ENCODE measurements at regions not wholly inside any gene's neighbourhood (a gene's known extent, or its start where the extent isn't known, plus 50 kb on each side); places are given as distances from the start of the nearest gene placed in this dataset.
"Not testable (repeated sequence)": the region's sequence is repeated elsewhere in the genome, so short reads cannot be mapped to it uniquely, and the experiment has no call there.

- peaks cover 17% of the 10 kb centered on the region for H3K36me3 Mint-ChIP-seq (ENCODE audit: low read depth)
- H3K4me3 Mint-ChIP-seq; H3K4me1 Mint-ChIP-seq (ENCODE audit: low read depth); H3K9me3 Mint-ChIP-seq; H3K27me3 Mint-ChIP-seq; H3K27ac Mint-ChIP-seq; intact Hi-C loops (cut with micrococcal nuclease): not testable (repeated sequence)
These were observed 51.1 kb downstream of the NBPF8 start for GRCh38 chr1:120465900-120466299.

- H3K4me3 Mint-ChIP-seq; H3K27me3 Mint-ChIP-seq; H3K27ac Mint-ChIP-seq; intact Hi-C loops (cut with micrococcal nuclease); H3K4me1 Mint-ChIP-seq (ENCODE audit: low read depth): not testable (repeated sequence)
- Mint-ChIP-seq H3K36me3 (ENCODE audit: low read depth) (peaks cover 39% of the 10 kb centered on the region), H3K9me3 (peaks cover 18% of the 10 kb centered on the region)
These were observed 62.8 kb downstream of the NBPF8 start for GRCh38 chr1:120477663-120478062.

- H3K36me3 Mint-ChIP-seq (ENCODE audit: low read depth) = peaks cover 43% of the 10 kb centered on the region
- H3K27ac Mint-ChIP-seq; H3K27me3 Mint-ChIP-seq; H3K4me1 Mint-ChIP-seq (ENCODE audit: low read depth); intact Hi-C loops (cut with micrococcal nuclease); H3K4me3 Mint-ChIP-seq: not testable (repeated sequence)
- H3K9me3 Mint-ChIP-seq = peaks cover 18% of the 10 kb centered on the region
These were observed 63.6 kb downstream of the NBPF8 start for GRCh38 chr1:120478400-120478799.

GRCh38 chr1:120487542-120487941 is 72.7 kb downstream of the NBPF8 start:
- H3K27me3 Mint-ChIP-seq; H3K27ac Mint-ChIP-seq; H3K4me1 Mint-ChIP-seq (ENCODE audit: low read depth); H3K4me3 Mint-ChIP-seq; intact Hi-C loops (cut with micrococcal nuclease); H3K9me3 Mint-ChIP-seq: not testable (repeated sequence)
- peaks cover 37% of the 10 kb centered on the region for H3K36me3 Mint-ChIP-seq (ENCODE audit: low read depth)

GRCh38 chr1:120489217-120489616 is 74.4 kb downstream of the NBPF8 start:
- H3K27ac Mint-ChIP-seq; H3K4me1 Mint-ChIP-seq (ENCODE audit: low read depth); H3K9me3 Mint-ChIP-seq; intact Hi-C loops (cut with micrococcal nuclease); H3K27me3 Mint-ChIP-seq; H3K4me3 Mint-ChIP-seq: not testable (repeated sequence)
- peaks cover 37% of the 10 kb centered on the region for H3K36me3 Mint-ChIP-seq (ENCODE audit: low read depth)

- H3K36me3 Mint-ChIP-seq (ENCODE audit: low read depth) = peaks cover 26% of the 10 kb centered on the region
- H3K9me3 Mint-ChIP-seq; H3K27ac Mint-ChIP-seq; H3K4me3 Mint-ChIP-seq; H3K4me1 Mint-ChIP-seq (ENCODE audit: low read depth); H3K27me3 Mint-ChIP-seq; intact Hi-C loops (cut with micrococcal nuclease): not testable (repeated sequence)
These were observed 82.3 kb downstream of the NBPF8 start for GRCh38 chr1:120497145-120497544.

- H3K27me3 Mint-ChIP-seq; H3K9me3 Mint-ChIP-seq; H3K4me1 Mint-ChIP-seq (ENCODE audit: low read depth); H3K27ac Mint-ChIP-seq; intact Hi-C loops (cut with micrococcal nuclease); H3K36me3 Mint-ChIP-seq (ENCODE audit: low read depth); H3K4me3 Mint-ChIP-seq: not testable (repeated sequence)
These were observed 88.4 kb downstream of the NBPF8 start for GRCh38 chr1:120503284-120503683.

GRCh38 chr1:120506352-120506751 is 91.5 kb downstream of the NBPF8 start:
- intact Hi-C loops (cut with micrococcal nuclease); H3K27me3 Mint-ChIP-seq; H3K4me3 Mint-ChIP-seq; H3K27ac Mint-ChIP-seq; H3K9me3 Mint-ChIP-seq; H3K4me1 Mint-ChIP-seq (ENCODE audit: low read depth): not testable (repeated sequence)
- peaks cover 12% of the 10 kb centered on the region for H3K36me3 Mint-ChIP-seq (ENCODE audit: low read depth)

GRCh38 chr1:120508351-120508750 is 93.5 kb downstream of the NBPF8 start:
- H3K27ac Mint-ChIP-seq = not testable (repeated sequence)

GRCh38 chr1:120509258-120509657 is 94.4 kb downstream of the NBPF8 start:
- H3K36me3 Mint-ChIP-seq (ENCODE audit: low read depth) = peaks cover 20% of the 10 kb centered on the region
- H3K4me3 Mint-ChIP-seq; intact Hi-C loops (cut with micrococcal nuclease); H3K9me3 Mint-ChIP-seq; H3K27me3 Mint-ChIP-seq; H3K4me1 Mint-ChIP-seq (ENCODE audit: low read depth); H3K27ac Mint-ChIP-seq: not testable (repeated sequence)

More at GRCh38 chr1:120508351-120508750, 93.5 kb downstream of the NBPF8 start:
- H3K36me3 Mint-ChIP-seq (ENCODE audit: low read depth) = peaks cover 20% of the 10 kb centered on the region
- H3K4me1 Mint-ChIP-seq (ENCODE audit: low read depth); H3K4me3 Mint-ChIP-seq; H3K9me3 Mint-ChIP-seq; H3K27me3 Mint-ChIP-seq; intact Hi-C loops (cut with micrococcal nuclease): not testable (repeated sequence)

GRCh38 chr1:120513099-120513498 is 98.3 kb downstream of the NBPF8 start:
- H3K27ac Mint-ChIP-seq; H3K9me3 Mint-ChIP-seq; H3K4me3 Mint-ChIP-seq; H3K27me3 Mint-ChIP-seq; H3K4me1 Mint-ChIP-seq (ENCODE audit: low read depth); intact Hi-C loops (cut with micrococcal nuclease): not testable (repeated sequence)
- peaks cover 14% of the 10 kb centered on the region for H3K36me3 Mint-ChIP-seq (ENCODE audit: low read depth)

- H3K4me1 Mint-ChIP-seq (ENCODE audit: low read depth); H3K27ac Mint-ChIP-seq; H3K27me3 Mint-ChIP-seq; H3K4me3 Mint-ChIP-seq; intact Hi-C loops (cut with micrococcal nuclease); H3K9me3 Mint-ChIP-seq: not testable (repeated sequence)
- H3K36me3 Mint-ChIP-seq (ENCODE audit: low read depth) = peaks cover 14% of the 10 kb centered on the region
These were observed 98.7 kb downstream of the NBPF8 start for GRCh38 chr1:120513531-120513930.

GRCh38 chr1:120519196-120519595 is 104.4 kb downstream of the NBPF8 start:
- H3K36me3 Mint-ChIP-seq (ENCODE audit: low read depth); H3K27me3 Mint-ChIP-seq; H3K4me1 Mint-ChIP-seq (ENCODE audit: low read depth); H3K9me3 Mint-ChIP-seq; intact Hi-C loops (cut with micrococcal nuclease); H3K4me3 Mint-ChIP-seq; H3K27ac Mint-ChIP-seq: not testable (repeated sequence)

- H3K4me3 Mint-ChIP-seq; H3K9me3 Mint-ChIP-seq; H3K36me3 Mint-ChIP-seq (ENCODE audit: low read depth); H3K27me3 Mint-ChIP-seq; H3K4me1 Mint-ChIP-seq (ENCODE audit: low read depth); intact Hi-C loops (cut with micrococcal nuclease); H3K27ac Mint-ChIP-seq: not testable (repeated sequence)
These were observed 109.6 kb downstream of the NBPF8 start for GRCh38 chr1:120524416-120524815.

GRCh38 chr1:120525386-120525785 is 110.6 kb downstream of the NBPF8 start:
- H3K4me1 Mint-ChIP-seq (ENCODE audit: low read depth); H3K27ac Mint-ChIP-seq; H3K36me3 Mint-ChIP-seq (ENCODE audit: low read depth); H3K9me3 Mint-ChIP-seq; H3K27me3 Mint-ChIP-seq; H3K4me3 Mint-ChIP-seq; intact Hi-C loops (cut with micrococcal nuclease): not testable (repeated sequence)

All from dendritic cell treated with granulocyte-macrophage colony-stimulating factor and Interleukin-4, amounts not matched to agents 40 ng/mL and 50 ng/mL, for 4 days (primary cell).